Ishikawa (cell line): ENCODE measurements at regions not wholly inside any gene's neighbourhood (a gene's known extent, or its start where the extent isn't known, plus 50 kb on each side); places are given as distances from the start of the nearest gene placed in this dataset.

Experiments used
- CEBPB ChIP-seq: IDR thresholded peaks from 2 replicates; pipeline ENCODE4 v1.6.1; 2012
- CREB1 ChIP-seq: IDR thresholded peaks from 2 replicates; pipeline ENCODE4 v1.6.1; 2012; ENCODE audit warnings: low read depth
- EGR1 ChIP-seq: IDR thresholded peaks from 2 replicates; pipeline ENCODE4 v1.6.1; 2012
- EP300 ChIP-seq: IDR thresholded peaks from 2 replicates; pipeline ENCODE4 v1.6.1; 2012; ENCODE audit warnings: borderline replicate concordance
- FOXM1 ChIP-seq: IDR thresholded peaks from 2 replicates; pipeline ENCODE4 v1.6.1; 2012; ENCODE audit warnings: low read depth, borderline replicate concordance
- NFIC ChIP-seq: IDR thresholded peaks from 2 replicates; pipeline ENCODE4 v1.6.1; 2012
- RAD21 ChIP-seq: IDR thresholded peaks from 2 replicates; pipeline ENCODE4 v1.6.1; 2012; ENCODE audit warnings: low read depth
- TAF1 ChIP-seq: IDR thresholded peaks from 2 replicates; pipeline ENCODE4 v1.6.1; 2012; ENCODE audit warnings: low read depth, mild to moderate bottlenecking
- TCF12 ChIP-seq: IDR thresholded peaks from 2 replicates; pipeline ENCODE4 v1.6.1; 2012; ENCODE audit warnings: low read depth
- TEAD4 ChIP-seq: IDR thresholded peaks from 2 replicates; pipeline ENCODE4 v1.6.1; 2012
- YY1 ChIP-seq: IDR thresholded peaks from 2 replicates; pipeline ENCODE4 v1.6.1; 2012; ENCODE audit warnings: low read depth
- ZBTB7A ChIP-seq: IDR thresholded peaks from 2 replicates; pipeline ENCODE4 v1.6.1; 2012; ENCODE audit warnings: low read depth
- TF ChIP-seq, protein P1 (sequence below): IDR thresholded peaks from 2 replicates; pipeline ENCODE4 v1.6.1; 2012; ENCODE audit warnings: low read depth, mild to moderate bottlenecking
- TF ChIP-seq, protein P2 (sequence below): IDR thresholded peaks from 2 replicates; pipeline ENCODE4 v1.6.1; 2012
- TF ChIP-seq, protein P3 (sequence below): IDR thresholded peaks from 2 replicates; pipeline ENCODE4 v1.6.1; 2012

- no peak for TF ChIP-seq TEAD4
- TF ChIP-seq ZBTB7A = no peak
- TF ChIP-seq, protein P1, sequence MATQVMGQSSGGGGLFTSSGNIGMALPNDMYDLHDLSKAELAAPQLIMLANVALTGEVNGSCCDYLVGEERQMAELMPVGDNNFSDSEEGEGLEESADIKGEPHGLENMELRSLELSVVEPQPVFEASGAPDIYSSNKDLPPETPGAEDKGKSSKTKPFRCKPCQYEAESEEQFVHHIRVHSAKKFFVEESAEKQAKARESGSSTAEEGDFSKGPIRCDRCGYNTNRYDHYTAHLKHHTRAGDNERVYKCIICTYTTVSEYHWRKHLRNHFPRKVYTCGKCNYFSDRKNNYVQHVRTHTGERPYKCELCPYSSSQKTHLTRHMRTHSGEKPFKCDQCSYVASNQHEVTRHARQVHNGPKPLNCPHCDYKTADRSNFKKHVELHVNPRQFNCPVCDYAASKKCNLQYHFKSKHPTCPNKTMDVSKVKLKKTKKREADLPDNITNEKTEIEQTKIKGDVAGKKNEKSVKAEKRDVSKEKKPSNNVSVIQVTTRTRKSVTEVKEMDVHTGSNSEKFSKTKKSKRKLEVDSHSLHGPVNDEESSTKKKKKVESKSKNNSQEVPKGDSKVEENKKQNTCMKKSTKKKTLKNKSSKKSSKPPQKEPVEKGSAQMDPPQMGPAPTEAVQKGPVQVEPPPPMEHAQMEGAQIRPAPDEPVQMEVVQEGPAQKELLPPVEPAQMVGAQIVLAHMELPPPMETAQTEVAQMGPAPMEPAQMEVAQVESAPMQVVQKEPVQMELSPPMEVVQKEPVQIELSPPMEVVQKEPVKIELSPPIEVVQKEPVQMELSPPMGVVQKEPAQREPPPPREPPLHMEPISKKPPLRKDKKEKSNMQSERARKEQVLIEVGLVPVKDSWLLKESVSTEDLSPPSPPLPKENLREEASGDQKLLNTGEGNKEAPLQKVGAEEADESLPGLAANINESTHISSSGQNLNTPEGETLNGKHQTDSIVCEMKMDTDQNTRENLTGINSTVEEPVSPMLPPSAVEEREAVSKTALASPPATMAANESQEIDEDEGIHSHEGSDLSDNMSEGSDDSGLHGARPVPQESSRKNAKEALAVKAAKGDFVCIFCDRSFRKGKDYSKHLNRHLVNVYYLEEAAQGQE = no peak
- no peak for TF ChIP-seq CEBPB
- TF ChIP-seq, protein P2, sequence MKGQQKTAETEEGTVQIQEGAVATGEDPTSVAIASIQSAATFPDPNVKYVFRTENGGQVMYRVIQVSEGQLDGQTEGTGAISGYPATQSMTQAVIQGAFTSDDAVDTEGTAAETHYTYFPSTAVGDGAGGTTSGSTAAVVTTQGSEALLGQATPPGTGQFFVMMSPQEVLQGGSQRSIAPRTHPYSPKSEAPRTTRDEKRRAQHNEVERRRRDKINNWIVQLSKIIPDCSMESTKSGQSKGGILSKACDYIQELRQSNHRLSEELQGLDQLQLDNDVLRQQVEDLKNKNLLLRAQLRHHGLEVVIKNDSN = no peak
- no peak for TF ChIP-seq YY1
- no peak for TF ChIP-seq TCF12
- TF ChIP-seq, protein P3, sequence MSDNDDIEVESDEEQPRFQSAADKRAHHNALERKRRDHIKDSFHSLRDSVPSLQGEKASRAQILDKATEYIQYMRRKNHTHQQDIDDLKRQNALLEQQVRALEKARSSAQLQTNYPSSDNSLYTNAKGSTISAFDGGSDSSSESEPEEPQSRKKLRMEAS = no peak
- no peak for TF ChIP-seq TAF1
- no peak for TF ChIP-seq EP300
- TF ChIP-seq CREB1 = no peak
Observed at GRCh38 chr7:67486401-67486800, 489.8 kb downstream of the TYW1 start.

DNA sequence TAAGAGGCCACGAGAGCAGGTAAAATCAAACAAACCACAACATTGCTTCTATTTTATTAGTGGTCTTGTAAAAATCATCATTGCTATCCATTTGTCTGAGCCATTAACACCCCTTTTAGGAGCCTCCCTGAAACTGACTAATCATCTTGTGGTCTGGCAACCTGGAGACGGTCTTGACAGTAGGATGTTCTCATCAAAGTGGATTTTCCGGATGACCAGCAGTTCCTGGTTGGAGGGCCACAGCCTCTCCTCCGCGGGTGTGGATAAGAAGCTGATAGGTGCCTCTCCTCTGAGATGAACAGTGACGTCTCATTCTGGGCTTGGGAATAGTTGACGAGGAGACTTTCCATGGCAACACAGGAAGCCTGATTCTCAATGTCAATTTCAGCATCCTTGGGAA lies 490.7 kb downstream of the TYW1 start:
- TF ChIP-seq ZBTB7A (no peak), EP300 (no peak), TAF1 (no peak), EGR1 (no peak), YY1 (no peak), CREB1 (no peak), FOXM1 (no peak), TCF12 (no peak), NFIC (no peak), CEBPB (no peak), RAD21 (no peak), TEAD4 (no peak)
- TF ChIP-seq, protein P1 = no peak
- TF ChIP-seq, protein P2 = no peak
- TF ChIP-seq, protein P3 = no peak

DNA sequence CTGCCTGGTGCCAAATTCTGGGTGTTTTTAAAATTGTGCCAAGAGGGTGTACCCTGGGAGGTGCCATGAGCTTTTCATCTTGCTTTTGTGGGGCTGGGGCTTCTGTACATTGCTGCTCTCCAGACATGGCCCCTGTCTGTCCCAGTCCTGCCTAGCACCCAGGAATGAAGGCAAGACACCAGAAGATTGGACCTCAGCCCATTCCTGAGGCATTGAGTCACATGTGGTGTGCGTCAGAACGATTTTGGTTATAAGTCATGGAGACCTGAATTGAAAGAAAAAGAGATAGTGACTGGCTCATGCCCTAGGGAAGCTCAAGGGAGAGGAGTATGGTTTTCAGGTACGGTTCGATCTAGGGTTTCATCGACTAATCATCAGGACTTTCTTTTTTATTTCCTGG lies 493.2 kb downstream of the TYW1 start:
- no peak for TF ChIP-seq EGR1
- TF ChIP-seq, protein P3 = no peak
- TF ChIP-seq, protein P1 = no peak
- TF ChIP-seq TAF1 = no peak
- TF ChIP-seq RAD21 = no peak
- no peak for TF ChIP-seq CREB1

GRCh38 chr7:67493366-67493765 lies 496.7 kb downstream of the TYW1 start:
- no peak for TF ChIP-seq FOXM1
- TF ChIP-seq TAF1 = no peak
- TF ChIP-seq, protein P1 = no peak
- TF ChIP-seq YY1 = no peak
- no peak for TF ChIP-seq ZBTB7A
- no peak for TF ChIP-seq TCF12
- TF ChIP-seq RAD21 = no peak
- TF ChIP-seq, protein P2 = no peak
- no peak for TF ChIP-seq EP300
- no peak for TF ChIP-seq NFIC
- TF ChIP-seq, protein P3 = no peak
- TF ChIP-seq CREB1 = no peak
- TF ChIP-seq CEBPB = no peak
- TF ChIP-seq EGR1 = no peak
- TF ChIP-seq TEAD4 = no peak
